Lower leg skin (tissue), 4 donors: ENCODE measurements at regions not wholly inside any gene's neighbourhood (a gene's known extent, or its start where the extent isn't known, plus 50 kb on each side); places are given as distances from the start of the nearest gene placed in this dataset.

ENCODE experiments used
- DNase-seq, 2 donors: peaks; one replicate each; pipeline ENCODE4 v3.0.0-alpha.2; 2019; ENCODE audit warnings: low spot score in 2 of 2
- H3K4me3 ChIP-seq: fragments of 200-600 bp; sonication (generic); 2 replicates; pipeline ENCODE4 v1.5.1; 2017; ENCODE audit warnings: mild to moderate bottlenecking, low read depth; ENCODE audit not compliant: poor library complexity, severe bottlenecking
- CTCF ChIP-seq, 3 donors: fragments of 450-650 bp; IDR thresholded peaks; one replicate each; pipeline ENCODE4 v1.5.1; 2016; ENCODE audit warnings: antibody characterized with exemption in 3 of 3, mild to moderate bottlenecking in 3 of 3, moderate library complexity in 2 of 3
- POLR2A ChIP-seq, 2 donors: fragments of 450-650 bp; IDR thresholded peaks; one replicate each; pipeline ENCODE4 v1.6.1; 2016 to 2017; ENCODE audit warnings: antibody characterized with exemption in 2 of 2, mild to moderate bottlenecking in 1 of 2, moderate library complexity in 1 of 2
- WGBS, 2 donors: methylation state at CpG; one replicate each; pipeline ENCODE4 v1.1.5; 2018; 5-methylcytosine and 5-hydroxymethylcytosine counted together
- intact Hi-C: fragments of 100-400 bp; cut with DNase I; formaldehyde crosslinking; loops from one replicate; pipeline ENCODE4 v1.15.0; 2023; ENCODE audit warnings: low total_unique reads

- no peak overlapping the region for H3K4me3 ChIP-seq
- no peak for DNase-seq
- intact Hi-C loops: no loop called here
- TF ChIP-seq POLR2A (IDR thresholded peaks at IDR 0.05) (no peak), CTCF (IDR thresholded peaks at IDR 0.05) (no peak)
- WGBS, 2 donors: 36 to 40% methylated on average over 2 of the region's 2 CpGs
These were observed 362.6 kb upstream of the ID2 start for GRCh38 chr2:8319219-8319618.

- DNase-seq: no peak
- TF ChIP-seq CTCF (IDR thresholded peaks at IDR 0.05) (no peak), POLR2A (IDR thresholded peaks at IDR 0.05) (no peak)
- 77 to 84% methylated on average over 6 of the region's 6 CpGs for WGBS, 2 donors
- intact Hi-C loops: no loop called here
- H3K4me3 ChIP-seq: no peak overlapping the region
These were observed 361.4 kb upstream of the ID2 start for GRCh38 chr2:8320311-8321066.

- TF ChIP-seq CTCF (IDR thresholded peaks at IDR 0.05) (no peak), POLR2A (IDR thresholded peaks at IDR 0.05) (no peak)
- intact Hi-C loops: no loop called here
- DNase-seq: no peak
- WGBS, 2 donors: 68 to 73% methylated on average over 4 of the region's 4 CpGs
- no peak overlapping the region for H3K4me3 ChIP-seq
These were observed 359.2 kb upstream of the ID2 start for GRCh38 chr2:8322634-8323033.

- 64 to 77% methylated on average over 11 of the region's 11 CpGs for WGBS, 2 donors
These were observed 357.5 kb upstream of the ID2 start for GRCh38 chr2:8324164-8324856.

GRCh38 chr2:8324901-8325300 lies 357.0 kb upstream of the ID2 start:
- H3K4me3 ChIP-seq: no peak overlapping the region
- DNase-seq: peak in 1 of 2 donors; percentile 4
- WGBS, 2 donors: 70 to 75% methylated on average over 5 of the region's 5 CpGs
- TF ChIP-seq CTCF (IDR thresholded peaks at IDR 0.05): no peak
- no peak for TF ChIP-seq POLR2A (IDR thresholded peaks at IDR 0.05)
- intact Hi-C loops: no loop called here

More at GRCh38 chr2:8324164-8324856, 357.5 kb upstream of the ID2 start:
- TF ChIP-seq CTCF (IDR thresholded peaks at IDR 0.05): no peak
- TF ChIP-seq POLR2A (IDR thresholded peaks at IDR 0.05): no peak
- DNase-seq: no peak
- intact Hi-C loops: no loop called here
- no peak overlapping the region for H3K4me3 ChIP-seq
